ENCODE measurements at regions not wholly inside any gene's neighbourhood (a gene's known extent, or its start where the extent isn't known, plus 50 kb on each side); places are given as distances from the start of the nearest gene placed in this dataset.

GRCh38 chr9:13597427-13597826 is 317.9 kb upstream of the MPDZ start:
- Mint-ChIP-seq H3K9me3 (peaks cover 4% of the 10 kb centered on the region), H3K27ac (no peak overlapping the region), H3K27me3 (no peaks in the 10 kb centered on the region), H3K4me1 (no peaks in the 10 kb centered on the region), H3K4me3 (no peak overlapping the region), H3K36me3 (ENCODE audit: low read depth) (no peaks in the 10 kb centered on the region)
- intact Hi-C loops (cut with micrococcal nuclease) = no loop called here
- ChIA-PET POLR2A (no interaction called here), CTCF (no interaction called here)
- TF ChIP-seq CTCF (IDR thresholded peaks at IDR 0.05) = no peak
- DNase-seq (no peak), ATAC-seq (ENCODE audit: low read depth) (no peak)

DNA sequence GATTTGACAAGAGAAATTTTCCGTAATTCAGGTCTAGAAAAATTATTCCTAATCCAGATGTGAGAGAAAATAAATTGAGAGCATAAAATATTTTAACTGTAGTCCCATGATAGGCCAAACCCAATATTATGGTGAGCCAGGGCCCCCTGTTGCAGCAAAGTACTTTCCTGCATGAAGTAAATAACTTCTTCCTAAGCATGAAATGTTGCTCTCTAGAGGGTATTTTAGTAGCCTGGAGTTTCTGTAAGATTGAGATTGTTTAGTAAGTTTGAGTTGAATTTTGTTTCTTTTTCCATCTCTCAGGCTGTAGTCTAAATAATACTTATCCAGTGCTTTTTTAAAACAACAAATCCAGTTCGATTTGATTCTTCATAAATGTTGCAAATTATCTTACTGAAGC is 317.5 kb upstream of the MPDZ start:
- ChIA-PET CTCF (no interaction called here), POLR2A (no interaction called here)
- peaks cover 4% of the 10 kb centered on the region for H3K9me3 Mint-ChIP-seq
- TF ChIP-seq CTCF (IDR thresholded peaks at IDR 0.05) = no peak
- no peaks in the 10 kb centered on the region for H3K36me3 Mint-ChIP-seq (ENCODE audit: low read depth)
- DNase-seq = no peak
- no peak overlapping the region for H3K27ac Mint-ChIP-seq
- no peaks in the 10 kb centered on the region for H3K4me1 Mint-ChIP-seq
- H3K27me3 Mint-ChIP-seq = no peaks in the 10 kb centered on the region
- ATAC-seq (ENCODE audit: low read depth) = no peak
- no peak overlapping the region for H3K4me3 Mint-ChIP-seq
- intact Hi-C loops (cut with micrococcal nuclease) = no loop called here

- Mint-ChIP-seq H3K27me3 (no peaks in the 10 kb centered on the region), H3K36me3 (ENCODE audit: low read depth) (no peaks in the 10 kb centered on the region), H3K4me3 (no peak overlapping the region), H3K27ac (no peak overlapping the region), H3K4me1 (no peaks in the 10 kb centered on the region), H3K9me3 (peaks cover 2% of the 10 kb centered on the region)
- no peak for ATAC-seq (ENCODE audit: low read depth)
- ChIA-PET CTCF (no interaction called here), POLR2A (no interaction called here)
- DNase-seq = no peak
- TF ChIP-seq CTCF (IDR thresholded peaks at IDR 0.05) = no peak
- intact Hi-C loops (cut with micrococcal nuclease) = no loop called here
Observed at GRCh38 chr9:13596383-13596970, 317.0 kb upstream of the MPDZ start.

DNA sequence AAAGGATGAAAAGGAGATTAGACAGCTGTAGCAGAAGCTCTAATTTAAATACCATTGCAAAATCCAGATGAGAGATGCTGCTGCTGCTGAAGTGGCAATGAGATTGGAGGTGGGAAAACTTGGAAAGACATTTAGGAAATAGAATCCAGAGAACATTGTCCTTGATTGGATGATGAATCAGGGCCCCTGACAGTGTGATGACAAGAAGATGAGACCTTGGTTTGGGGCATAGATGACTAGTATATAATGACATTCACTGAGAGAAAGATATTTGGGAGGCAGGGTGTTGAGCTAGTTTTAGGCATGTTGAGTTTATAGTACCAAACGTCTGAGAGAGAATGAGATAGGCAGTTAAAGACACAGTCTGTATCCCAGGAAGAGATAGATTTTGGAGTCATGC is 311.5 kb upstream of the MPDZ start:
- H3K27me3 Mint-ChIP-seq = no peaks in the 10 kb centered on the region
- no peak overlapping the region for H3K27ac Mint-ChIP-seq
- H3K4me1 Mint-ChIP-seq = no peaks in the 10 kb centered on the region
- no peaks in the 10 kb centered on the region for H3K9me3 Mint-ChIP-seq
- DNase-seq (no peak), ATAC-seq (ENCODE audit: low read depth) (no peak)
- H3K4me3 Mint-ChIP-seq = no peak overlapping the region
- intact Hi-C loops (cut with micrococcal nuclease) = no loop called here
- no peak for TF ChIP-seq CTCF (IDR thresholded peaks at IDR 0.05)
- CTCF ChIA-PET = no interaction called here
- no peaks in the 10 kb centered on the region for H3K36me3 Mint-ChIP-seq (ENCODE audit: low read depth)
- POLR2A ChIA-PET = no interaction called here

GRCh38 chr9:13589034-13589737 is 309.7 kb upstream of the MPDZ start:
- H3K9me3 Mint-ChIP-seq = no peaks in the 10 kb centered on the region
- CTCF ChIA-PET = no interaction called here
- intact Hi-C loops (cut with micrococcal nuclease) = no loop called here
- no peaks in the 10 kb centered on the region for H3K27me3 Mint-ChIP-seq
- ATAC-seq (ENCODE audit: low read depth) (no peak), DNase-seq (no peak)
- TF ChIP-seq CTCF (IDR thresholded peaks at IDR 0.05) = no peak
- no peaks in the 10 kb centered on the region for H3K36me3 Mint-ChIP-seq (ENCODE audit: low read depth)
- POLR2A ChIA-PET = no interaction called here
- no peak overlapping the region for H3K4me3 Mint-ChIP-seq
- H3K27ac Mint-ChIP-seq = no peak overlapping the region
- H3K4me1 Mint-ChIP-seq = no peaks in the 10 kb centered on the region
